Transverse colon (tissue), 4 donors: ENCODE measurements at regions not wholly inside any gene's neighbourhood (a gene's known extent, or its start where the extent isn't known, plus 50 kb on each side); places are given as distances from the start of the nearest gene placed in this dataset.

Source experiments
- DNase-seq: peaks from one replicate; pipeline ENCODE4 v3.0.0-alpha.2; 2019
- H3K27ac ChIP-seq, 4 donors: fragments of 200-600 bp; sonication (generic); 2 replicates each; pipeline ENCODE4 v1.5.1; 2016 to 2018; ENCODE audit warnings: inconsistent platforms in 4 of 4
- H3K27me3 ChIP-seq: fragments of 200-600 bp; sonication (generic); 2 replicates; pipeline ENCODE4 v1.5.1; 2017; ENCODE audit warnings: inconsistent platforms
- H3K36me3 ChIP-seq, 4 donors: fragments of 200-600 bp; sonication (generic); 2 replicates each; pipeline ENCODE4 v1.5.1; 2017 to 2019; ENCODE audit warnings: inconsistent platforms in 4 of 4
- H3K4me1 ChIP-seq, 4 donors: fragments of 200-600 bp; sonication (generic); 2 replicates each; pipeline ENCODE4 v1.5.1; 2017 to 2020; ENCODE audit warnings: inconsistent platforms in 4 of 4
- H3K4me3 ChIP-seq, 4 donors: fragments of 200-600 bp; sonication (generic); 1 replicate in 1 of 4; 2 replicates in 3 of 4; pipeline versions ENCODE4 v1.5.1 to v1.6.1; 2017 to 2019; ENCODE audit warnings: inconsistent platforms in 4 of 4
- H3K9me3 ChIP-seq, 2 donors: fragments of 200-600 bp; sonication (generic); 2 replicates each; pipeline ENCODE4 v1.5.1; 2017 to 2019; ENCODE audit warnings: inconsistent platforms in 2 of 2
- EP300 ChIP-seq: sonication (generic); formaldehyde crosslinking; IDR thresholded peaks from one replicate; pipeline ENCODE4 v1.6.1; 2017; ENCODE audit warnings: antibody characterized with exemption, low read depth
- POLR2A ChIP-seq: fragments of 450-650 bp; IDR thresholded peaks from one replicate; pipeline ENCODE4 v1.6.1; 2016; ENCODE audit warnings: antibody characterized with exemption, mild to moderate bottlenecking, moderate library complexity
- POLR2AphosphoS5 ChIP-seq, 3 donors: sonication (generic); formaldehyde crosslinking; IDR thresholded peaks; one replicate each; pipeline ENCODE4 v1.6.1; 2016; ENCODE audit warnings: antibody characterized with exemption in 3 of 3
- WGBS, 2 donors: methylation state at CpG; one replicate each; pipeline ENCODE4 v1.1.5; 2018; ENCODE audit warnings: low coverage in 1 of 2; 5-methylcytosine and 5-hydroxymethylcytosine counted together
- in situ Hi-C, 4 donors: fragments of 200-750 bp; cut with MboI; loops; one replicate each; pipeline versions ENCODE4 v1.15.0 to v1.15.1; 2017; ENCODE audit warnings: low sequenced_read_pairs in 3 of 4, low pct_ligation_motif_present in 1 of 4, low pct_unique_long_range_greater_than_20kb in 1 of 4
- intact Hi-C: fragments of 100-400 bp; cut with DNase I; formaldehyde crosslinking; loops from one replicate; pipeline ENCODE4 v1.15.1; 2023; ENCODE audit warnings: low total_unique reads
- TF ChIP-seq, protein P1 (sequence below), 5 experiments: fragments of 200-600 bp in 3 of 5; fragments of 450-650 bp in 2 of 5; sonication (generic) in 3 of 5; IDR thresholded peaks; 1 replicate in 2 of 5; 2 replicates in 3 of 5; pipeline ENCODE4 v1.5.1; 2016 to 2017; ENCODE audit warnings: antibody characterized with exemption in 5 of 5, inconsistent platforms in 3 of 5, mild to moderate bottlenecking in 2 of 5, moderate library complexity in 1 of 5

DNA sequence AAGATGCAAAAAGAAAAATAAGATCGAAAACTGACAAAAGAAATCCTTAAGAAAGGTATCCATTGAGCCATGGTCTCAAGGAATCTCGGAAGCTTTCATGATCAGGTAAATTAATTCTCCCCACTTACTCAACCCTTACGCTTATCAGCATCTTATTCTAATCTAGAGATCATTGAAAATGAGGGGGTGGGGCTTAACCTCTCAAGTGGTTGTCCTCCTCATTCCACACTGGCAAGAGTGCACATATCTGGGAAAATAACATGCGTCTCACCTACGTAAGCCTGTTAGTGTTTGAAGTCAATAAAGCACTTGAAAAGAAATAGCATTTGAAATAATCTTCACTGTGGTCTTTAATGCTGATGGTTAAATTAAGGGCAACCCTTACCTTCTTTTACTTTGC, 82.5 kb upstream of the NEUROD1 start:
- in situ Hi-C loops, result no loop called here
- Histone ChIP-seq H3K27me3 (no peaks in the 10 kb centered on the region), H3K4me3 (no peak overlapping the region), H3K27ac (no peak overlapping the region), H3K9me3 (no peaks in the 10 kb centered on the region), H3K4me1 (no peaks in the 10 kb centered on the region), H3K36me3 (no peaks in the 10 kb centered on the region)
- TF ChIP-seq POLR2A (no peak), POLR2AphosphoS5 (IDR thresholded peaks at IDR 0.05) (no peak), EP300 (no peak)
- TF ChIP-seq, protein P1, sequence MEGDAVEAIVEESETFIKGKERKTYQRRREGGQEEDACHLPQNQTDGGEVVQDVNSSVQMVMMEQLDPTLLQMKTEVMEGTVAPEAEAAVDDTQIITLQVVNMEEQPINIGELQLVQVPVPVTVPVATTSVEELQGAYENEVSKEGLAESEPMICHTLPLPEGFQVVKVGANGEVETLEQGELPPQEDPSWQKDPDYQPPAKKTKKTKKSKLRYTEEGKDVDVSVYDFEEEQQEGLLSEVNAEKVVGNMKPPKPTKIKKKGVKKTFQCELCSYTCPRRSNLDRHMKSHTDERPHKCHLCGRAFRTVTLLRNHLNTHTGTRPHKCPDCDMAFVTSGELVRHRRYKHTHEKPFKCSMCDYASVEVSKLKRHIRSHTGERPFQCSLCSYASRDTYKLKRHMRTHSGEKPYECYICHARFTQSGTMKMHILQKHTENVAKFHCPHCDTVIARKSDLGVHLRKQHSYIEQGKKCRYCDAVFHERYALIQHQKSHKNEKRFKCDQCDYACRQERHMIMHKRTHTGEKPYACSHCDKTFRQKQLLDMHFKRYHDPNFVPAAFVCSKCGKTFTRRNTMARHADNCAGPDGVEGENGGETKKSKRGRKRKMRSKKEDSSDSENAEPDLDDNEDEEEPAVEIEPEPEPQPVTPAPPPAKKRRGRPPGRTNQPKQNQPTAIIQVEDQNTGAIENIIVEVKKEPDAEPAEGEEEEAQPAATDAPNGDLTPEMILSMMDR (IDR thresholded peaks at IDR 0.05), result no peak
- no peak for DNase-seq
- intact Hi-C loops, result no loop called here
- 89 to 99% methylated on average over 5 of the region's 5 CpGs for WGBS, 2 donors

DNA sequence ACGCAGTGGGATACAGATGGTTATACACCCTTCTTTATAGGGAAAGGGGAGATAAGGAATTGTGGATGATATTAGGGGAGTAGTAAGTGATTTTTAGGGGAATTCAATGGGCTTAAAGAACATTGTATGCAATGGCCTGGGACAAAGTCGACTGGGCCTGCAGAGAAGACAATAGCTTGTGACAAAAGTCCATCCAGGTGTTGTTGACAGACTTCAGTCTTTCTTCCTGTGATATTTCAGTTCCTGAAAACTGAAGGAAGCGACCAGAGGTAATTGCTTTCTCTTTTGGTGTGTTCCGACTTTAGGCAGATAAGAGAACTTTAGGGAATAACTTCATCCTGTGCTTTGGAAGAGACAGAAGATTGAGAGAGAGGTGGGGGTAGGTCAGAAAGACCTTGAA, 83.1 kb upstream of the NEUROD1 start:
- intact Hi-C loops (no loop called here), in situ Hi-C loops (no loop called here)
- Histone ChIP-seq H3K27ac (no peak overlapping the region), H3K4me1 (no peaks in the 10 kb centered on the region), H3K4me3 (no peak overlapping the region), H3K36me3 (no peaks in the 10 kb centered on the region), H3K9me3 (no peaks in the 10 kb centered on the region), H3K27me3 (no peaks in the 10 kb centered on the region)
- TF ChIP-seq POLR2A (no peak), POLR2AphosphoS5 (IDR thresholded peaks at IDR 0.05) (no peak), EP300 (no peak)
- TF ChIP-seq, protein P1 (IDR thresholded peaks at IDR 0.05), result no peak
- DNase-seq, result no peak
- 45 to 50% methylated on average over 4 of the region's 4 CpGs for WGBS, 2 donors

GRCh38 chr2:181764095-181764963, 84.0 kb upstream of the NEUROD1 start:
- Histone ChIP-seq H3K27ac (no peak overlapping the region), H3K9me3 (no peaks in the 10 kb centered on the region), H3K4me1 (no peaks in the 10 kb centered on the region), H3K4me3 (no peak overlapping the region), H3K27me3 (no peaks in the 10 kb centered on the region), H3K36me3 (no peaks in the 10 kb centered on the region)
- TF ChIP-seq, protein P1 (IDR thresholded peaks at IDR 0.05), result no peak
- TF ChIP-seq EP300 (no peak), POLR2A (no peak), POLR2AphosphoS5 (IDR thresholded peaks at IDR 0.05) (no peak)
- 70 to 85% methylated on average over 2 to 4 of the region's 4 CpGs for WGBS, 2 donors
- in situ Hi-C loops (no loop called here), intact Hi-C loops (no loop called here)
- DNase-seq, result no peak

DNA sequence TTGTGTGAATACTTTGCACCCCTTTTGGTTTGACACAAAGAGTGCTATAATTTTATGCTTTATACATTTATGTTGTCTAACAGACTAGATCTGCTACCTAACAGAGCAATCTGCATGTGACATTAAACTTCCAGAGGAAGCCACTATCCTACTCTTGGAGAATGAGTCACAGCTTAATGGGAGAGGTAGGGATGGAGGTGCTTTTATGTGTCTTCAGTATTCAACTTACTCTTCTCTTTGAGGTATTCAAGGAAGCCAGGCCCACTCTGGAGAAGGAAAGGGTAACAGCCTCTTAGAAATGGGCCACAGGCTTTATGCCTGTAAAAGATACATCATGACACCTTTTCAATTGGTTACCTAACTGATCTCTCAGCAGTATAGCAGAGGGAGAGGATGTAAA, 85.8 kb upstream of the NEUROD1 start:
- no peaks in the 10 kb centered on the region for H3K4me1 ChIP-seq
- H3K9me3 ChIP-seq, result no peaks in the 10 kb centered on the region
- TF ChIP-seq, protein P1 (IDR thresholded peaks at IDR 0.05), result no peak
- TF ChIP-seq POLR2A, result no peak
- no peak for TF ChIP-seq POLR2AphosphoS5 (IDR thresholded peaks at IDR 0.05)
- no peak for TF ChIP-seq EP300
- no peak overlapping the region for H3K4me3 ChIP-seq
- in situ Hi-C loops, result no loop called here
- H3K36me3 ChIP-seq, result no peaks in the 10 kb centered on the region
- no peak overlapping the region for H3K27ac ChIP-seq
- intact Hi-C loops, result no loop called here
- H3K27me3 ChIP-seq, result no peaks in the 10 kb centered on the region
- no peak for DNase-seq
